ENCODE measurements at regions not wholly inside any gene's neighbourhood (a gene's known extent, or its start where the extent isn't known, plus 50 kb on each side); places are given as distances from the start of the nearest gene placed in this dataset.
"Not testable (repeated sequence)": the region's sequence is repeated elsewhere in the genome, so short reads cannot be mapped to it uniquely, and the experiment has no call there.

DNA sequence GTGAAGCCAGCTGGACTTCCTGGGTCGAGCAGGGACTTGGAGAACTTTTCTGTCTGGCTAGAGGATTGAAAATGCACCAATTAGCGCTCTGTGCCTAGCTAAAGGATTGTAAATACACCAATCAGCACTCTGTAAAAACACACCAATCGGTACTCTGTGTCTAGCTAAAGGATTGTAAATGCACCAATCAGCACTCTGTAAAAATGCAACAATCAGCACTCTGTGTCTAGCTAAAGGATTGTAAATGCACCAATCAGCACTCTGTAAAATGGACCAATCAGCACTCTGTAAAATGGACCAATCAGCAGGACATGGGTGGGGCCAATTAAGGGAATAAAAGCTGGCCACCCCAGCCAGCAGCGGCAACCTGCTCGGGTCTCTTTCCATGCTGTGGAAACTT, 97.3 kb upstream of the GALNT15 start:
- not testable (repeated sequence) for DNase-seq

DNA sequence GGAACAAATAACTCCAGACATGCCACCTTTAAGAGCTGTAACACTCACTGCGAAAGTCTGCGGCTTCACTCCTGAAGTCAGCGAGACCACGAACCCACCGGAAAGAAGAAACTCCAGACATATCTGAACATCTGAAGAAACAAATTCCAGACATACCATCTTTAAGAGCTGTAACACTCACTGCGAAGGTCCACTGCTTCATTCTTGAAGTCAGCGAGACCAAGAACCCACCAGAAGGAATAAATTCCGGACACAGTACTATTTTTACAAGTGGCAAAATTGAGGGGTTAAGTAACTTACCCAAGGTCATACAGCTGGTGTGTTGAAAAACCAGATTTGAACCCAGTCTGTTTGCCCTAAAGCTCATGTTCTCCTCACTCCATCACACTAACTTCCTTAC, 96.8 kb upstream of the GALNT15 start:
- not testable (repeated sequence) for DNase-seq

DNA sequence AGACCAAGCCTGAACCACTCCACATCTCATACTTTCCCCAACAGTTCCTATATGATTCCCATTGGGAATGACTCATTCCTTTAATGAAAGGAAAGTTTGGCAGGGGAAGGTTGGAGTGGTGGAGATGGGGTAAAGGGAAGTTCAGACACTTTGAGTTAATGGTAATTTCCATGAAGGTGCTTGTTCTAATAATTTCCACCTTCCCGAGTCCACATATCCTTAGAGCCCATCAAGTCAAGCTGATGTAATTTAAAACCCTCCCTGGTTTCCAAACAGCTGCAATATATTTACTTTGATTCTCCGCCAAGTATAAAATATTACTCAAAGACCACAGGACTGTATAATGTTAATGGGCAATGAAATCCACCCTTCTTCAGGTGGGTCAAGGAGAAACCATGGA, 95.0 kb upstream of the GALNT15 start:
- no peak for DNase-seq

GRCh38 chr3:16081661-16082060, 92.8 kb upstream of the GALNT15 start:
- DNase-seq = no peak

GRCh38 chr3:16084887-16085286, 89.6 kb upstream of the GALNT15 start:
- DNase-seq = no peak

GRCh38 chr3:16085410-16085809, 89.1 kb upstream of the GALNT15 start:
- DNase-seq = no peak

- DNase-seq = no peak
Measured at GRCh38 chr3:16085884-16086608, 88.4 kb upstream of the GALNT15 start.

DNA sequence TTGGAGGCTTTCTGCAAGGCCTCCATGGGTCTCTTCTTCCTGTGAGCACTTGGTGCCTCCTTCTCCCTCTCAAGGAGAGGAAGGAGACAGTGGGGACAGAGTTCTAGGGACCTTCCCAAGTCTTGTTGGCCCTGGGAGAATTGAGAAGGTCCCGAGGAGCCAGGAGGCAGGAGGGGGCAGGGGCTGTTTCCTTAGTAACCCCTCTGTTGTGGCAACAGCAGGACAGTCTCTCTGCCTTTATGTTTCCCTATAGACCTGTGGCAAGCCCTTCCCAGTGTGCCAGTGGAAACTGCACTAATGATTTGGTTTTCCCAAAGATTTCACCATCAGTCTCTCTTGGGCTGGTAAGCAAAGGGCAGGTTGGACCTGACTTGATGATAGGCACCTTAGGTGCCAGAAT, 87.8 kb upstream of the GALNT15 start:
- DNase-seq = no peak

DNA sequence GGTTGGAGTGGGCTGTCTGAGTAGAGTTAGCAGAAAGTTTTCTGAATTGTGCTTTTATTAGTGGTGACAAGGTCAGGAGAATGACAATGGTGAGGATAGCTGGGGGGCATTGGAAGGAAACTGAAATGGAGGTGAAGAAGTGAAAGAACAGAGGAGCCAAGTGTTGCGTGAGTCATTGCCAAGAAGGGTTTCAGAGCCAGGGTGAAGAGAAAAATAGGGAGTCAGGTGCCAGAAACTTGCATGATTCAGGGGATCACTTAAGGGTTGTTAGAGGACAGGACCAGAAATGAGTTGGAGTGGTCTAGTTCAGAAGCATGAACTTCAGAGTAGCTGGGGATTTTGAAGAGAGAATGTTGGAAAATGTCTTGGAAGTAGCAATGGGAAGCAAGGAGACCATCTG, 86.0 kb upstream of the GALNT15 start:
- DNase-seq = no peak

DNA sequence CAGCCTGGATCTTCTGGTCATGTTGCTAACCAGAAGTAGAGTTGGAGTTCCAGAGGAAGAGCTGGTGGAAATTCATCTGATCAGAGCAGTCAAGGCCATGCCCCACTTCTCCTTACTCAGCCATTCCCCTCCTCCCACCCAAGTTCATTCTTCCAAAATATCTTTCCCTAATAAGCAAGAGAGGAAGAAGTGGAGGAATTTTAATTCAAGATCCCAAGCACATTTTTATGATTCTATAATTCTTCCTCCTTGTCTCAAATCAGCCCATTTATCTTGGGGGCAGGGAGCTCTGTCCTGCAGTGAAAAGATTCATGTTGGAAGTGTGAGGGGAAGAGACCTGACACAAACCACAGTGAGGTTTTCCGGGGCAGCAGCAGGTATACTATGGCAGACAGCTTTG, 85.0 kb upstream of the GALNT15 start:
- no peak for DNase-seq

DNA sequence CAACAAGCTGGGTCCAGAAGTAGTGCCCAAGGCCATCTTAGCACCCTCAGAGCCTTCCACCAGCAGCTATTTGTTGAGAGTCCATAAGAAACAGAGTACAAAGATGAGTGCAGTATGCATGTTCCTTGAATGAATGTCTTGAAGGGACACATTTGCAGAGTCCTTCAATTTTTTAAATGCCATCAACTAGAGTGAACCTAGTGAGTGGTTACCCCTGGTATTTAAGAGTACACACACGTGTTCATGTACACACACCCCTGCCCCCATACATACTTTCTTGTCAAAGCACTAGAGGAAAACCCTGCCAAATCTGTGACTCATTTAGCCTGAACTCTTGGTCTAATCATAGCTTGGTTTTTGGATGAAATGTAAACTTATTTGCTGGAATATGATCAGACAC, 84.5 kb upstream of the GALNT15 start:
- DNase-seq = no peak

- DNase-seq = no peak
Measured at GRCh38 chr3:16090706-16091105, 83.8 kb upstream of the GALNT15 start.

GRCh38 chr3:16092923-16093322, 81.6 kb upstream of the GALNT15 start:
- DNase-seq = no peak

GRCh38 chr3:16101295-16102186, 72.9 kb upstream of the GALNT15 start:
- DNase-seq = no peak

GRCh38 chr3:16102187-16102561, 72.3 kb upstream of the GALNT15 start:
- no peak for DNase-seq

DNA sequence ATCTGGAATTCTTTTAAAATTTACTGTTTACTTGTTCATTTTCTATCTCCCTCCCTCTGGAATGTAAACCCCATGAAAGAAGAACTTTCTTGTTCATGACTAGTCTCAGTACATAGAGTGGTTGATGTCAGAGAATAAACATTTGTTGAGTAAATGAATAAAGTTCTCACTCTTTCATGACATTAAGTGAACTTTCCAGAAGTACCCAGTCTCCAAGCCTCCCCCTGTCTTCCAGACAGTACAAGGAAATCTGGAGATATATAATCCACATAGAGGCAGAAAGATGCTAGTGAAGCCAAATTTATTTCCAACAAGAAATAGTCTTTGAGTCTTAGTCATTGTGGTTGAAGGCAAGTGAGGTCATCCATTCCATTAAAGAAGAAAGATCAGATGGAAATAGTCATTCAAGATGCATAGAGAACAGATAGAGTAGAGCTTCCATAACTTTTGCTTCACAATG, 71.5 kb upstream of the GALNT15 start:
- no peak for DNase-seq

DNA sequence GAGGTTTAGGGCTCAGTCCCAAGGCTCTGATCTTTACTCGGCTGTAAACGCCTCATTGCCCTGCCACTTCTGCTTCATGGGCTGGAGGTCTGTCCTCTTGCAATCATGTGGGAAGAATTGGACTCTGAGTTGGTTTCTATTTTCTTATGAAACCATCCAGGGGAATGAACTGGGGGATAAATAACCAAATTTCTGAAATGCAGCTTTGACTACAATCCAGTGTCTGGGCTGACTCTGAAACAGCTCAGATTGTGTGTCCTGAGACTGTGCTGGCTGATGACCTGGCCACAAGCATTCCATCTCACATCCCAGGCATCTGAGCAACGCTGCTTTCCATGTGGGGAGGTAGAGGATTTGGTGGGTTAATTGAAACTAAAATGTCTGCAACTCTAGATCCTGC, 71.0 kb upstream of the GALNT15 start:
- no peak for DNase-seq

DNA sequence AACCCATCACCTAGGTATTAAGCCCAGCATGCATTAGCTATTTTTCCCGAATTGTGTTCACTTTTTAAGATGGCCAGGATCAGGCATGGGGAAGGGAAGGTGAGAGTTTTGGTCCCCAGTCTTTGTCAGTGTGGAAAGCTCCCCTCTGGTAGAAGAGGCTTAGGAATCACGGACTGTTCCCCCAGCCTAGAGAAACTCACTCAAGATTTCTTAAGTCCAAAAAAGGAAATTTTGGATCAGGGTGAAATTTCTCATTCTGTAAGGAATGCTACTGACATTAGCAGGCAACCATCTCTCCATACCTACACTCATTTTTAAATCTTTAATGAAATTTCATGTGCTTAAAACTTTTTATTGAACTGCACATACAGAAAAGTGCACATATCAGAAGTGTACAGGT, 70.3 kb upstream of the GALNT15 start:
- DNase-seq = no peak

- DNase-seq = no peak
Measured at GRCh38 chr3:16106050-16106449, 68.4 kb upstream of the GALNT15 start.

- DNase-seq = no peak
Measured at GRCh38 chr3:16108424-16108823, 66.1 kb upstream of the GALNT15 start.

GRCh38 chr3:16109929-16110328, 64.6 kb upstream of the GALNT15 start:
- no peak for DNase-seq

GRCh38 chr3:16112910-16113504, 61.5 kb upstream of the GALNT15 start:
- no peak for DNase-seq

GRCh38 chr3:16113704-16114103, 60.8 kb upstream of the GALNT15 start:
- no peak for DNase-seq

DNA sequence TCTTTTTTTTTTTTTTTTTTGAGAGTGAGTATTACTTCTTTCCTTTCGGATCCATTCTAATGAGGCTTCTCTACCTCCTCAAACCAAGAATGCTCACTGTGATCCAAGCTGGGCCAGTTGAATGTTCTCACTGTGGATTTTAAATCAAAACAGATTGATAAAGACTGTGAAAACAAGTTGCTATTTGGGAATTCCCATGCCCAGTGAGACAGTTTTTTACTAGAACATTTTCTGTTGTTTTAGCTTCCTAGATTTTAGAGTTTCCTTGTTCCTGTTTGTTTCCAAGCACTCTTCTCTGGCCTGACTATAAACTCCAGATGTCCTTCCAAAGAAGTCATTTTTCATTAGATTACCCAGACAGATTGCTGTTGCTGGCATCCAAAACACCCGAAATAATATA, 60.1 kb upstream of the GALNT15 start:
- DNase-seq = no peak
